GM12873 (cell line): ENCODE measurements at regions not wholly inside any gene's neighbourhood (a gene's known extent, or its start where the extent isn't known, plus 50 kb on each side); places are given as distances from the start of the nearest gene placed in this dataset.

Experiments used
- TF ChIP-seq, protein P1 (sequence below): IDR thresholded peaks from 2 replicates; pipeline ENCODE4 v1.5.1; 2012; ENCODE audit warnings: low read depth, mild to moderate bottlenecking, moderate library complexity, low read length, control low read depth; ENCODE audit not compliant: insufficient read depth; ENCODE audit errors: missing control alignments

DNA sequence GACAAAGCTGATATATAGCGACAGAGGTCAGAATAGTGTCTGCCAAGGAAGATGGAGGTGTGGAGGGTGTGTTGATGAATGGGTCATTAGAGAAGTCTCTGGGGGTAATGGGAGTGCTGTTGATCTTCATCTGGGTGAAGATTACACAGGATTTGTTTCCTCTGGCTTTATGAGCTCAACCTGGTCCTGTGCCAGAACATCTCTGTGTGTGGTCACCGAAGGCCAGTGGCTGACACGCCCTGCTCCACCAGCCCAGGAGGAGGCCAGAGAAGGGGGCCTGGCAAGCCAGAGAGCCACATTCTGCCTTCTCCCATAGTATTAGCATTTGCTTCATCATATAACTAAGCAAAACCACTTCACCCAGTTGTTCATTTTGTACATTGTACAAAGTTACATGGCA is 121.1 kb downstream of the ZNF621 start:
- TF ChIP-seq, protein P1, sequence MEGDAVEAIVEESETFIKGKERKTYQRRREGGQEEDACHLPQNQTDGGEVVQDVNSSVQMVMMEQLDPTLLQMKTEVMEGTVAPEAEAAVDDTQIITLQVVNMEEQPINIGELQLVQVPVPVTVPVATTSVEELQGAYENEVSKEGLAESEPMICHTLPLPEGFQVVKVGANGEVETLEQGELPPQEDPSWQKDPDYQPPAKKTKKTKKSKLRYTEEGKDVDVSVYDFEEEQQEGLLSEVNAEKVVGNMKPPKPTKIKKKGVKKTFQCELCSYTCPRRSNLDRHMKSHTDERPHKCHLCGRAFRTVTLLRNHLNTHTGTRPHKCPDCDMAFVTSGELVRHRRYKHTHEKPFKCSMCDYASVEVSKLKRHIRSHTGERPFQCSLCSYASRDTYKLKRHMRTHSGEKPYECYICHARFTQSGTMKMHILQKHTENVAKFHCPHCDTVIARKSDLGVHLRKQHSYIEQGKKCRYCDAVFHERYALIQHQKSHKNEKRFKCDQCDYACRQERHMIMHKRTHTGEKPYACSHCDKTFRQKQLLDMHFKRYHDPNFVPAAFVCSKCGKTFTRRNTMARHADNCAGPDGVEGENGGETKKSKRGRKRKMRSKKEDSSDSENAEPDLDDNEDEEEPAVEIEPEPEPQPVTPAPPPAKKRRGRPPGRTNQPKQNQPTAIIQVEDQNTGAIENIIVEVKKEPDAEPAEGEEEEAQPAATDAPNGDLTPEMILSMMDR: no peak

GRCh38 chr3:40649346-40649745 is 124.6 kb downstream of the ZNF621 start:
- TF ChIP-seq, protein P1: no peak

DNA sequence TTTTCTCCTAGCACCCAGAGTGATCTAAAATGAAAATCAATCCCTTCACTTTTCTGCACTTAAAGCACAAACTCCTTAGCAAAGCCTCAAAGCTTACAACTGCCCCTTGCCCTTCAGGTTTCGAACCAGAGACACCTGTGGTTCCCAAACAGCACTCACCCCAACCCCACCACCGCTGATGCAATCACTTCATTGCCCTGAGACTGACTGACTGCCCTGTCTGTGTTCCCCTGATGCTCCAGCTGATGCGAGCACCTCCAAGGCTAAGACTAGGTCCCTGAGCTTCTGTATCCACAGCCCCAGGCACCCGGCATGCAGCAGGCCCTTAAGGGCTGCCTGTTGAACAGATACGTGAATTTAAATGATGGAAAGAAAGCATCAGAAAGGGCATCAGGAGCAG is 127.3 kb downstream of the ZNF621 start:
- TF ChIP-seq, protein P1: no peak

- TF ChIP-seq, protein P1: no peak
Measured at GRCh38 chr3:40653001-40653400, 128.2 kb downstream of the ZNF621 start.

- TF ChIP-seq, protein P1: no peak
Measured at GRCh38 chr3:40653878-40654277, 129.1 kb downstream of the ZNF621 start.

DNA sequence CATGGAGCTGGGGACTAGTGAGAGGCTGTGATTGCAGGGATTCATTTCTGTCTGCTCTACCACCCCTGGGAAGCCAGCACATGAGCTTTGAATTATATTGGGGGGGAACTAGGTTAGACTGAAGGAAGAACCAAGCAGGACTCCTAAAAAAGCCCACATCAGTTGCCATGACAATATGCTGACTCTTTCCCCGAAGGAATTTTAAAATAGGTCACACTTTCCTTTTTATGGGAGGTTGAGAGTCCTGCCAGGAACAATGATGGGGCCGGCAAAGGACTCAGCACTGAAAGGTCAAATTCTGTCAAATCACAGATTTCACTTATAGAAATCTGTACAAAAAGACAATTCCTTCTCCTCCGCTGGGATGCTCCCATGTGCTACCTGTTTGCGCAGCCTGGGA is 130.8 kb downstream of the ZNF621 start:
- TF ChIP-seq, protein P1: no peak

GRCh38 chr3:40657623-40658022 is 132.9 kb downstream of the ZNF621 start:
- TF ChIP-seq, protein P1: no peak
